ENCODE measurements at regions not wholly inside any gene's neighbourhood (a gene's known extent, or its start where the extent isn't known, plus 50 kb on each side); places are given as distances from the start of the nearest gene placed in this dataset.

DNA sequence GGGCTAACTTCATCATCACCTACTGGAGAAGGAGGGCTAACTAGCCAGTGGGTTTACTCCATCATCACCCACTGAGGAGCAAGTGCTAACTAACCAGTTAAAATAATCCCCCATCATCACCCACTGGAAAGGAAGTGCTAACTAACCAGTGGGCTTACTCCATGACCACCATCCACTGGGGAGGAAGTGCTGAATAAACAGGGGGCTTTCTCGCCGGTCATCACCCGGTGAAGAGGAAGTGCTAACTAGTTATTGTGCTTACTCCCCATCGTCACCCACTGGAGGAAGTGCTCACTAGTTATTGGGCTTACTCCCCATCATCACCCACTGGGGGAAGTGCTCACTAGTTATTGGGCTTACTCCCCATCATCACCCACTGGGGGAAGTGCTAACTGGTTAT, 124.4 kb upstream of the SALL3 start:
- TF ChIP-seq CTCF (IDR thresholded peaks at IDR 0.05) (no peak), POLR2AphosphoS5 (IDR thresholded peaks at IDR 0.05) (no peak)

Data from sigmoid colon (tissue), 4 donors.